ENCODE measurements at regions not wholly inside any gene's neighbourhood (a gene's known extent, or its start where the extent isn't known, plus 50 kb on each side); places are given as distances from the start of the nearest gene placed in this dataset.

DNA sequence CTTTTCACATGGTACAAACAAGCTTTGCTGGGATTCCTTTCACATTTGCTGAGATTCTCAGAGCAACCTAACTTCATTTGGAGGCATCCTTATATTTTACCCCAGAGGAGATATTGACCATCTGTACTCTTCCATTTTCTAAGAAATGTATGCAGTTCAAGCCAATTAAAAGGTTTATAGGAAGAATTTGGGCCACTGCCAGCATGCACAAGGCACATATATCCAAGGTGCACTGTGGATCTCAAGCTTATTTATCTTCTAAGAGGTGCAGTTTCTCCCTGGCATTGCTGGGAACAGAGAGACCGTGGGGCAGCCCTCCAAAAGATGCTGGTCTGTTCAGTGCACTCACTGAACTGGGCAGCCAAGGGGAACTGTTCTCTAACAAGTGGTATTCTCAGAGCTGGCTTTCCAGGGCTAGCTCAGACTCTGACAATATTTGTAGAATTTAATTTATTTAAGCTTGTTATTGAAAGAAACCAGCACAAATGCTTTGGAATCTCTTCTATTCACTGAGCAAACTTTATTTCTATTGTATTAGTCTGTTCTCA lies 213.3 kb downstream of the TENT4A start:
- Histone ChIP-seq H3K9me3 (no peaks in the 10 kb centered on the region), H3K4me1 (no peaks in the 10 kb centered on the region), H3K36me3 (no peaks in the 10 kb centered on the region), H3K4me3 (no peak overlapping the region), H3K27me3 (no peaks in the 10 kb centered on the region), H3K27ac (no peak overlapping the region)
- no peak for TF ChIP-seq POLR2AphosphoS5 (IDR thresholded peaks at IDR 0.05)
- TF ChIP-seq EP300 (IDR thresholded peaks at IDR 0.05): no peak
- TF ChIP-seq POLR2A (IDR thresholded peaks at IDR 0.05): no peak
- TF ChIP-seq, protein P1, sequence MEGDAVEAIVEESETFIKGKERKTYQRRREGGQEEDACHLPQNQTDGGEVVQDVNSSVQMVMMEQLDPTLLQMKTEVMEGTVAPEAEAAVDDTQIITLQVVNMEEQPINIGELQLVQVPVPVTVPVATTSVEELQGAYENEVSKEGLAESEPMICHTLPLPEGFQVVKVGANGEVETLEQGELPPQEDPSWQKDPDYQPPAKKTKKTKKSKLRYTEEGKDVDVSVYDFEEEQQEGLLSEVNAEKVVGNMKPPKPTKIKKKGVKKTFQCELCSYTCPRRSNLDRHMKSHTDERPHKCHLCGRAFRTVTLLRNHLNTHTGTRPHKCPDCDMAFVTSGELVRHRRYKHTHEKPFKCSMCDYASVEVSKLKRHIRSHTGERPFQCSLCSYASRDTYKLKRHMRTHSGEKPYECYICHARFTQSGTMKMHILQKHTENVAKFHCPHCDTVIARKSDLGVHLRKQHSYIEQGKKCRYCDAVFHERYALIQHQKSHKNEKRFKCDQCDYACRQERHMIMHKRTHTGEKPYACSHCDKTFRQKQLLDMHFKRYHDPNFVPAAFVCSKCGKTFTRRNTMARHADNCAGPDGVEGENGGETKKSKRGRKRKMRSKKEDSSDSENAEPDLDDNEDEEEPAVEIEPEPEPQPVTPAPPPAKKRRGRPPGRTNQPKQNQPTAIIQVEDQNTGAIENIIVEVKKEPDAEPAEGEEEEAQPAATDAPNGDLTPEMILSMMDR (IDR thresholded peaks at IDR 0.05): no peak
- DNase-seq: no peak
- no peak for ATAC-seq (ENCODE audit: low FRiP score in 2 of 2)
- 43 to 56% methylated on average over 1 of the region's 1 CpG for WGBS, 2 donors

DNA sequence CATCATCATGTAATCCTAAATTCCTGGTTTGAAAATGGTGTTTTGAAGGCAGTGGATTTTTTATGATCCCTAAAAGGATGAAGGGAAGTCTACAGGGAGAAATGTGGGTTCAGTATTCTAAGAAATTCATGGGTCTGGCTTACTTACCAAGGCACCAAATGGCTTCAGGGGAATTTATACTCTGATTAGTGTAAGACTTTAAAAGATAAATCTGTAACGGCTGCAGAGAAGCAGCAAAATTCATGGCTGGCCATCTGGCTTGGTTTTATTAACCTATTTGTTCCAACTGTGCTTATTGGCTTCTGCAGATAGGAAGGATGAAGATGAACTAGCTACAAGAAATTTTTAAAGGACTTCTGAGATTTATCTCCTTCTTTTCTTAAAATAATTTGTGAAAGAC lies 222.8 kb downstream of the TENT4A start:
- no peaks in the 10 kb centered on the region for H3K36me3 ChIP-seq
- no peaks in the 10 kb centered on the region for H3K9me3 ChIP-seq
- H3K27ac ChIP-seq: no peak overlapping the region
- no peak for TF ChIP-seq EP300 (IDR thresholded peaks at IDR 0.05)
- TF ChIP-seq, protein P1 (IDR thresholded peaks at IDR 0.05): no peak
- no peak for TF ChIP-seq POLR2A (IDR thresholded peaks at IDR 0.05)
- no peak for TF ChIP-seq POLR2AphosphoS5 (IDR thresholded peaks at IDR 0.05)
- H3K4me1 ChIP-seq: no peaks in the 10 kb centered on the region
- H3K27me3 ChIP-seq: no peaks in the 10 kb centered on the region
- DNase-seq (no peak), ATAC-seq (ENCODE audit: low FRiP score in 2 of 2) (no peak)
- 70 to 71% methylated on average over 1 of the region's 1 CpG for WGBS, 2 donors
- no peak overlapping the region for H3K4me3 ChIP-seq

DNA sequence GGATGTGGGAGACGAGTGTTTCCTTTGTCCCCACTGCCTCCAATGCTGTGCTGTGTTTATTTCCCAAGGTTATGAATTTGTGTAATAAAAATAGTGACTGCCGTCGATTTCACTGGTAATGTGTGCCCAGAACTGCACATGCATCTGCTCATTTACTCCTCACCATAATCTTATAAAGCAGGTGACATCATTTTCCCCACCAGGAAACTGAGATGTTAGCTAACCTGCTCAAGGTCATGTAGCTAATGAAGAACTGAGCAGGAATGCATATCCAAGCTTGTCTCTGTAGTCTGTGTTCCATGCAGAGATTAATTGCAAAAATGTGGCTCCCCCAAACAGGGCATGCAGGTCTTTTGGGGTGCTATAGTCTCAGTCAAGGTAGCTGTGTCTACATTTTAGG lies 224.4 kb downstream of the TENT4A start:
- no peak for ATAC-seq (ENCODE audit: low FRiP score in 2 of 2)
- Histone ChIP-seq H3K4me1 (no peaks in the 10 kb centered on the region), H3K4me3 (no peak overlapping the region), H3K9me3 (no peaks in the 10 kb centered on the region), H3K27me3 (no peaks in the 10 kb centered on the region), H3K27ac (no peak overlapping the region), H3K36me3 (no peaks in the 10 kb centered on the region)
- TF ChIP-seq POLR2AphosphoS5 (IDR thresholded peaks at IDR 0.05): no peak
- TF ChIP-seq POLR2A (IDR thresholded peaks at IDR 0.05): no peak
- TF ChIP-seq EP300 (IDR thresholded peaks at IDR 0.05): no peak
- WGBS, 2 donors: 48 to 59% methylated on average over 3 of the region's 3 CpGs
- DNase-seq: no peak

DNA sequence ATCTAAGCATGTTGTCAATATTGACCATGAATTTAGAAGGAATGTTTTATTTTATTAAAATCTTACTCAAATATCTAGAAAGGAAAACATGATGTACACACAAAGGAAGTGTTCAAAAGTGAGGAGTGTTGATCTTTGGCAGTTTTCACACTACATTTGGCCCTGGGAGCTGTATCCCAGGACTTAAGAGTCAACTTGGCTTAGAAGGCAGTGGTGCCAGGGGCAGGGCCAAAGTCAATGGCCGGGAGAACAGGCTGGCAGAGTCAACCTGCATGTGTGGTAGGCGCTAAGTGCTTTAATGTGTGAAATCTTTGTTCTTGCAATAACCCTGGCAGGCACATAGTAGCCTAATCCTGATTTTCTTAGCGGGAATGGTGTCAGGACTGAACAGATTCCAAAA lies 228.4 kb downstream of the TENT4A start:
- Histone ChIP-seq H3K9me3 (no peaks in the 10 kb centered on the region), H3K36me3 (no peaks in the 10 kb centered on the region), H3K4me3 (no peak overlapping the region), H3K4me1 (no peaks in the 10 kb centered on the region), H3K27ac (no peak overlapping the region), H3K27me3 (no peaks in the 10 kb centered on the region)
- no peak for ATAC-seq (ENCODE audit: low FRiP score in 2 of 2)
- TF ChIP-seq, protein P1 (IDR thresholded peaks at IDR 0.05): no peak
- TF ChIP-seq POLR2A (IDR thresholded peaks at IDR 0.05) (no peak), POLR2AphosphoS5 (IDR thresholded peaks at IDR 0.05) (no peak), EP300 (IDR thresholded peaks at IDR 0.05) (no peak)
- 61 to 63% methylated on average over 3 of the region's 3 CpGs for WGBS, 2 donors
- DNase-seq: no peak

GRCh38 chr5:6943197-6944112 lies 230.2 kb downstream of the TENT4A start:
- Histone ChIP-seq H3K27ac (no peak overlapping the region), H3K27me3 (no peaks in the 10 kb centered on the region), H3K9me3 (no peaks in the 10 kb centered on the region), H3K4me3 (no peak overlapping the region), H3K4me1 (no peaks in the 10 kb centered on the region), H3K36me3 (no peaks in the 10 kb centered on the region)
- no peak for DNase-seq
- WGBS, 2 donors: 85 to 92% methylated on average over 11 of the region's 11 CpGs
- ATAC-seq (ENCODE audit: low FRiP score in 2 of 2): no peak
- TF ChIP-seq, protein P1 (IDR thresholded peaks at IDR 0.05): no peak
- TF ChIP-seq POLR2A (IDR thresholded peaks at IDR 0.05): no peak
- no peak for TF ChIP-seq POLR2AphosphoS5 (IDR thresholded peaks at IDR 0.05)
- TF ChIP-seq EP300 (IDR thresholded peaks at IDR 0.05): no peak

Measured in upper lobe of left lung (tissue), 6 donors.